C4-2B (cell line): ENCODE measurements at regions not wholly inside any gene's neighbourhood (a gene's known extent, or its start where the extent isn't known, plus 50 kb on each side); places are given as distances from the start of the nearest gene placed in this dataset.

Experiments used
- H3K27ac ChIP-seq: fragments of 450-650 bp; 2 replicates; pipeline ENCODE4 v1.5.1; 2017
- ZFX ChIP-seq: fragments of 450-650 bp; IDR thresholded peaks from 2 replicates; pipeline ENCODE4 v1.6.1; 2017
- TF ChIP-seq, protein P1 (sequence below): fragments of 450-650 bp; conservative IDR thresholded peaks from 2 replicates; pipeline ENCODE4 v1.5.1; 2017; ENCODE audit warnings: mild to moderate bottlenecking

DNA sequence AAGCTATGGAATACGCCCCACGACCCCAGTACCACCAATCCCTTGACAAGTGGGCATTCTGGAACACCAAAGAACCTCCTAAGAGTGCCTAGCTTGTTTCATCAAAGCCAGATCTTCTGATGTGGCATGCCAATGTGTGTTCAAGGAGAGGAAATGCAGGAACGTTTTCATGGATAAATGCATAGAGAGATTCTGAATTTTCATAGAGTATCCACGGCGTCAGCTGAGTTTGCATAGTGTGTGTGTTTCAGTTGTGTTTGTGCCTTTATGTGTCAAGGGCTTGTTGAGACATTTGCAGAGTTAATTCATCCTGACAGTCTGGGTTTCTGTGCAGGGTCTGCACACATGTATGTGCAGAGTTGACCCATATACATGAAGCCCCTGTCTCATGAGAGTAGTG, 172.7 kb upstream of the LRFN2 start:
- no peak overlapping the region for H3K27ac ChIP-seq
- TF ChIP-seq ZFX: no peak
- TF ChIP-seq, protein P1, sequence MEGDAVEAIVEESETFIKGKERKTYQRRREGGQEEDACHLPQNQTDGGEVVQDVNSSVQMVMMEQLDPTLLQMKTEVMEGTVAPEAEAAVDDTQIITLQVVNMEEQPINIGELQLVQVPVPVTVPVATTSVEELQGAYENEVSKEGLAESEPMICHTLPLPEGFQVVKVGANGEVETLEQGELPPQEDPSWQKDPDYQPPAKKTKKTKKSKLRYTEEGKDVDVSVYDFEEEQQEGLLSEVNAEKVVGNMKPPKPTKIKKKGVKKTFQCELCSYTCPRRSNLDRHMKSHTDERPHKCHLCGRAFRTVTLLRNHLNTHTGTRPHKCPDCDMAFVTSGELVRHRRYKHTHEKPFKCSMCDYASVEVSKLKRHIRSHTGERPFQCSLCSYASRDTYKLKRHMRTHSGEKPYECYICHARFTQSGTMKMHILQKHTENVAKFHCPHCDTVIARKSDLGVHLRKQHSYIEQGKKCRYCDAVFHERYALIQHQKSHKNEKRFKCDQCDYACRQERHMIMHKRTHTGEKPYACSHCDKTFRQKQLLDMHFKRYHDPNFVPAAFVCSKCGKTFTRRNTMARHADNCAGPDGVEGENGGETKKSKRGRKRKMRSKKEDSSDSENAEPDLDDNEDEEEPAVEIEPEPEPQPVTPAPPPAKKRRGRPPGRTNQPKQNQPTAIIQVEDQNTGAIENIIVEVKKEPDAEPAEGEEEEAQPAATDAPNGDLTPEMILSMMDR: no peak

DNA sequence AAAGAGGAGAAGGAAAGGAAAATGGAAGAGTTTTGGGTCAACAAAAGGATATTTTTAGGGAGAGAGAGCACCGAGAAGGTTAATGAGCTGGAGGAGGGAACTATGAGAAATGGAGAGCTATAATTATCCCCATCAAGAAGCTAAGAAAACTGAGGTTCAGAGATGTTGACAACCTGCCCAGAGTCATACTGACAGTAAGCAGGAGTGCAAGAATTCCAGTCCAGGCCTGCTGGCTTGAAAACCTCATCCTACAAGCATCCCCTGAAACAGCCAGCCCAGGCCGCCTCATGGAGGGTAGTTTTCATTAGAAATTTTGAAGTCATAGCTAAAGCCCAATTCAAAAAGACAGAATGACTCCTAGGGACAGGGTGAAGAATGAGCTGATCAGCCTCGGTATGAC, 172.1 kb upstream of the LRFN2 start:
- no peak overlapping the region for H3K27ac ChIP-seq
- no peak for TF ChIP-seq ZFX
- TF ChIP-seq, protein P1: no peak

DNA sequence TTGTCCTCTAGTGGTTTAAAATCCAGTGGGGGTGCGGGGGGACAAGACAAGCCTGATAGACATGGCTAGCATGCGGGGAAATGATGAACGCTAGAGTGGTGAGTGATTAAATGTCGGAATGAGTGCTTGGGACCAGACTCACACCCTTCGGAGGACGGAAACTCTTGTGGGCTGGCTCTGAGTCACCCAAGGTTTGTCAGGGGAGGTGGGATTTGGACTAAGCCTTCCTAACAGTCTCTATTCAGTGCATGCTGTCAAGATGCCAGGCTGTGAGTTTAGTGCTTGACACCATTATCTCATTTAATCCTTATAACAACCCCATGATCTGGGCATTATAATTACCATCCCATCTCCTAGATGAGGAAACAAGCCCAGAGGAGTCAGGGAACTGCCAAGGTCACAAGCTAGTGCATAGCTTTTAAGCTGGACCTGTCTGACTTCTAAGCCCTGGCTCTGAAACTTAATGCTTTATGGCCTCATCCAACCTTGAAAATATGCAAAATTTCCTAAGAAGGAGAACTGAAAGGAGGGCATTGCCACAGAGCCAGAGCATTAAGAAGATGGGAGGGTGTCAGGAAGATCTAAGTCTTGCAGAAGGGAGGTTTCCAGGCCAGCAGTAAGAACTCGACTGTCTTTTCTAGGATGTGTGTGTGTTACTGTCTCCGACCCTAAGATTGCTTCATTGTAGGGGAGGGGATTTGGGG, 168.7 kb upstream of the LRFN2 start:
- TF ChIP-seq, protein P1: no peak
- TF ChIP-seq ZFX: no peak
- H3K27ac ChIP-seq: no peak overlapping the region

DNA sequence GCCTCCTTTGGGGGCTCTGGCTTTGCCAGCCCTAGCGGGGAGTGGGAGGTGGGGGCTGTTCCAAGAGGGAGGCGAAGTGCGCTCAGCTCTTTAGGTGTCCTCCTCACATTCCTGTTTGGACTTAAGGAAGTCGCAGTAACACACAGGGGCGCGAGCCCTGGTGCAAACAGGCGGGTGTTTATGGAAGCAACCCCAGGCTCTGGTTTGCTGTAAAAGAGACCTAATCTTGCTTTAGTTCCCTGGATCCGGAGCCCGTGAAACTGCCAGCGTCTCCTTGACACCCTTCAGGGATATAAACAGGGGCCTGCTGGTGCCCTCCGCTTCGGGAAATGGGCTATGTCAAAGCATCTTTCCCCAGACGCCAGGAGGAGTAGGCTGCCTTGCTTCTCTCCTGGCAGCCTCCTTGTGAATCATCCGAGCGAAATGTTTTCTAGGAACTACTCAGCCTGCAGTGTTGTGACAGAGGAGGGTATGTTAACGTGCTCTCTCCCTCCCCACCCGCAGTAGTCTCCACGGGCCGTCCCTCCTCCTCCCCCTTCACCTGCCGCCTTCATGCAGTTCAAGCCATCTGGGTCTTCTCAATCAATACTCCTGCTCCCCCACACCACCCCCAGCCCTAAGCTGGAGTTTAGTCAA, 168.0 kb upstream of the LRFN2 start:
- no peak overlapping the region for H3K27ac ChIP-seq

DNA sequence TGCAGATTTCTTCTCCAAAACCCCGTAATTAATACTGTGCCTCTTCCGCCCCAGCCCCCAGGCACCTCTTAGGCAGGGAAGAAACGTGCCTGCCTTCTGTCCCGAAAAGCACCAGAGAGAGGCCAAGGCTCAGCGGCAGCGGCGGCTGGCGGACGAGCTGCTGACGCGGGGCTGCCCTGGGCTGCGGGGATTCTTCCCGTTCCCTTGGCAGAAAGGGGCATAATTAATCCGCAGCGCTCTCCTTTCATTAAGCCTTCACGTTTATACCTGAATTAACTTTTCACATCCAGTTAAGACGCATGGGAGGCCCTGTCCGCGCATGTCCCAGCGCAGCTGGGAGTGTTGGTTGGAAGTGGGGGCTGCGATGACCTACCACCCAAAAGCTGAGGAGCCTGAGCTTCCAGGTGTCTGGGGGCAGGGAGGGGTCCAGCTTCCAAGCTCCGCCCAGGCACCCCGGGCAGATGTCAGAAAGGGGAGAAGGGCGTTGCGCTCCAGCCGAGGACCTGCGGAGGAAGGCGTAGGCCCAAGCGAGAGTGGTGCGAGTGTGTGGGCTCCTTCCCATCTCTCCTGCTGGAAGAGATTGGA, 167.4 kb upstream of the LRFN2 start:
- TF ChIP-seq, protein P1: no peak
- TF ChIP-seq ZFX: no peak
- H3K27ac ChIP-seq: no peak overlapping the region

More for the DNA sequence above, 168.0 kb upstream of the LRFN2 start:
- TF ChIP-seq ZFX: no peak
- TF ChIP-seq, protein P1: no peak

DNA sequence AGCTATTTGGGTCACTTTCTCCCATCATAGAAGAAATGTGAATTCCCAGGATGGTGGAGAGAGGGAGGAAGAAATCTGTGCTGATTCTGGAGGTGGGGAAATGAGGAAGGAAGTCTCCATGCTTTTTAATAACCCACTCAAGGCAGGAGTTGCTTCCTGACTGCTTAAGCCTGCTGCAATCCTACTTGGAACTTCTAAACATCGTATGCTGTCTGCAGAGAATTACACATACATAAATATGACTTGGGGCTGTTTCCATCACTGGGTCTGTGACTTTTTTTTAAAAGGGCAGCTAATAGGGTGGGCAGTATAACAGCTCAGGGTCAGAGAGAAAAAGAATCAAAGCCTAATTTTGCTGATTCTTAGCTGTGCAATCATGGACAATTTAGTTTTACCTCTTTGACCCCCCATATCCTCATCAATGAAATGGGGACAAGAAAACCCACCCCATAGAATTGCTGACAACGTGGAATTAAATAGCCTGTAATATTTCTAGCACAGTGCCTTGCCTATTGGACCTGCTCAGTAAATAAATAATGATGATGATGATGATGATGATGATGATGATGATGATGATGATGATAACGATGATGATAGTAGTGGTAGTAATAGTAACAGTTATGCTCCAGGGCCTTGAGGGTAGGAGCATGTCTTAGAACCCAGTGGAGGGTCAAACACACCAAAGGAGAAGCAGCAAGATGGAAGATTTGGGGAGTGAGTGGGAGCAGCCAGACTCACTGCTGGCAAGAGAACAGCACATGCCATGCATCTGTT, 166.7 kb upstream of the LRFN2 start:
- H3K27ac ChIP-seq: no peak overlapping the region

More for the DNA sequence above, 166.7 kb upstream of the LRFN2 start:
- TF ChIP-seq ZFX: no peak
- TF ChIP-seq, protein P1: no peak
